ENCODE measurements at regions not wholly inside any gene's neighbourhood (a gene's known extent, or its start where the extent isn't known, plus 50 kb on each side); places are given as distances from the start of the nearest gene placed in this dataset.

GRCh38 chrX:137353404-137353803 is 212.5 kb upstream of the ZIC3 start:
- TF ChIP-seq CTCF (IDR thresholded peaks at IDR 0.05; ENCODE audit: low read length) (no peak), EZH2 (optimal IDR thresholded peaks at IDR 0.05; ENCODE audit: low read depth, low read length) (no peak)
